ENCODE measurements at regions not wholly inside any gene's neighbourhood (a gene's known extent, or its start where the extent isn't known, plus 50 kb on each side); places are given as distances from the start of the nearest gene placed in this dataset.
"Not testable (repeated sequence)": the region's sequence is repeated elsewhere in the genome, so short reads cannot be mapped to it uniquely, and the experiment has no call there.

DNA sequence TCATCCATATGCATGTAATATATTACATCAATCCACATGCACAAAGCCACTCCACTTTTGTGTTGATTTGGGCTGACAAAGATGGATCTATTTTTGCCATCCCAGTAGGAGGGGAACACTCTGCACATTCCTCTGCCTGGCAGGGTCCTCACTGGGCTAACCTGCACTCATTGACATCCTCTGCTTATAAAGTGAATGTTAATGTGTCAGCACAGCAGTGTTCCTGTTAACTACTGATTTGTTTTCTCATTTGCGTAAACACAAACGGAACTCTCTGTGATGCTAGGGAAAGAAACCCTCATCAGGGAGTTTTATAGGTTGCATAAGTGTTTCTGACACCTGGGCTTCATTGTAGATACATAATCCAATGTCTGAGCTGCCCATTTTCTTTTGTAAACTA lies 826.0 kb downstream of the RAB28 start:
- DNase-seq: no peak

DNA sequence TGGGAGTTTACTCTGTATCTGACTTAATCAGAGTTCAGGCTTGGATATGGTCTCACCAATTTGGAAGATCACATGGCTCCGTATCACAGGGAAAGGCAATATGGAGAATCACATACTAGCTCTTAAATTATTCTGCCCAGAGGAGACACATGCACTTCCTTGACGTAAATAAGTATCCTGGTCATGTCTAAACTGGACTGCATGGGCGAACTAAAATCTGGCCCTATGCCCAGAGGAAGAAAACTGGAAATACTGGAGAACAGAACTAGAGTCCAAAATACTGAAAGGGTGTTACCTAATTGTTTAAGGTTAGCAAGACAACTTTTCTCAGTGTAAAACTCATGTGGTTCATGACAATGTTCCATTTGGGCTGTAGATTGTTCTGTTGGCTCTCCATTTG lies 832.3 kb downstream of the RAB28 start:
- no peak for DNase-seq

DNA sequence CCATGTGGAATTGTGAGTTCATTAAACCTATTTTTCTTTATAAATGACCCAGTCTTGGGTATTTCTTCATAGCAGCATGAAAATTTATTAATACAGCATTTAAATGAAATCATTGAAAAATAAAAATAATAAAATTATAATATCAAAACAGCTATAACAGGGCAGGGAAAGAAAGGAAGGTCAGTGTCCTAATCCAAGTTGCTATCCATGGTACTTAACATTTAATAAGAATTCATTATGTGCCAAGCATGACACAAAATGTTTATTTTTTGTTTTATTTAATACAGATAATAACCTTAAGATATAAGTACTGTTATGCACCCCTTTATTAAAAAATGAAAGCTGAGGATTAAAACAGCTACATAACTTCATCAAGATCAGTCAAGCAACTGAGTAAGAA lies 838.4 kb downstream of the RAB28 start:
- DNase-seq: no peak

DNA sequence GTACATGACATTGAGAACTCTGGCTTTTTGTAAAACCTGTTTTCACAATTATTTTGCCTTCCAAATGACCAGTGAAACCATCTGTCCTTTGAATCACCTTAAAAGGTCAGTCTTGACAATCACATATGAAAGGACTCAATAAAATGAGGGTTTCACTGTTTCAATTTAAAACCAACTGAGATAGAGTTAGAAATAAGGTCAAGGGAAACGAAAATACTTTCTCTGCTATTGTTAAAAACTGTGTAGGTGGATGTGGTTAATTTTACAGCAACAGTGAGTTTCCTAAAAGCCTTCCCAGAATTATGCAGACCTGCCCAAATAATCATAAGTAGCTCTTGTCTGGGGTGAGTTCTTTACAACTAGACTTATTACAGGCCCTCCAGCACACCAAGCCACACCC lies 839.9 kb downstream of the RAB28 start:
- no peak for DNase-seq

DNA sequence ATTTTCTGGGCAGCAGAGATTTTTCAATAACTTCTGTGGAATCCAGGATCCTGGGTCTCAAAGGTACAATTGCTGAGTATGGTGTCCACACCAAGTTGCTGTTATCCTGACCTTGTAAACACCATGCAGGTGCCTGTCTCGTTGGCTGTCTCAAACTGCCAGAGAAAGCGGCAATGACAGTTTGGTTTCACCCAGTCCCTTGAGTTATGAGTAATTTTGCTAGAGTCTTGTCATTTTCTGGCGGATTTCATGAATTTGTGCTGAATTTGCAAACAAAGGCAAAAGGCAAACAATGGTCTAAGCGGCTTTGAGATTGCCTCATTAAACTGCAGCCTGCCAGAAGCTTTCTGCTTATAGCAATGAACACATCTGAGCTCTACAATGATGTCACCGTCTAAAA lies 847.9 kb downstream of the RAB28 start:
- no peak for DNase-seq

DNA sequence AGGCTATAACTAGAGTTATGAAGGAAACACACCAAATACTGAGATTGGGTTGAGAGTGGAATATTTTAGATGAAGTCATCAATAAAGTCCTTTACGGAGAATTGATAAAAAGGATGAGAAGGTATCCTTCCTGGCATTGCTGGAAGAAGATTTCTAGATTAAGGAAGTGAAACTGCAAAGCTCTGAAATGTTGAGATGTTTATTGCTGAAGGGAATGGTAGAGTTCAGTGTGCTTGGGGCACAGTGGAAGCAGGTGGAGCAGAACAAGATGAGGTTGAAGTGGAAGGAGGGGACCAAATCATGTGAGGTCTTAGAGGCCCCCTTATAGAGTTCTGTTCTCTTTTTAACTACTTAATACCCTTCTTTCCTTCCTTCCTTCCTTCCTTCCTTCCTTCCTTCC lies 848.5 kb downstream of the RAB28 start:
- DNase-seq: no peak

DNA sequence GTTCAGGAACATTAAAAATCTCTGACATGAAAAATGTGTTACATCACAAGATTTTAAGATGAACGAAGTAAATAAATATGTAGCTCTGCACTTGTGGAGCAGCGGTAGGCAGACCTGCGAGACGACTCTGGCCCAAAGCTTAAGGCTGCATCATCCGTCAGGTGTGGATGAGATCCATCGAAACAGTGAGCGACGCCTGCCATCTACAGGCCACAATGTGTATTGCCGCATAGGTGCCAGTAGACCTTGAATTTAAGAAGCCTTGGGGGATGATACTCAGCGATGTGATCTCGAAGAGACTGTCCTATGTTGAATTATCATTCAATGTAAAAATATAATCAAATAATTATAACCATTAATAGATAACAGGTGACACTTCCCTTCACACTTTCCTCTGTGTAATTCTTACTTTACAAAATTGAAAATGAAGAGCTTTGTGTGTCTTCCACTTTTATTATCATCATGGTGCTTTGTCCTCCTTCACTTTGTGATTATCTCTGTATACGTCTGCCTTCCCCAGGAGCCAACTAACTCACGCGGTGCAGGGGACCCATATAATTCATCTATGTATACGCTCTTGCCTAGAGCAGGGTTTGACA lies 851.0 kb downstream of the RAB28 start:
- peak; percentile 49 to 56 for DNase-seq

DNA sequence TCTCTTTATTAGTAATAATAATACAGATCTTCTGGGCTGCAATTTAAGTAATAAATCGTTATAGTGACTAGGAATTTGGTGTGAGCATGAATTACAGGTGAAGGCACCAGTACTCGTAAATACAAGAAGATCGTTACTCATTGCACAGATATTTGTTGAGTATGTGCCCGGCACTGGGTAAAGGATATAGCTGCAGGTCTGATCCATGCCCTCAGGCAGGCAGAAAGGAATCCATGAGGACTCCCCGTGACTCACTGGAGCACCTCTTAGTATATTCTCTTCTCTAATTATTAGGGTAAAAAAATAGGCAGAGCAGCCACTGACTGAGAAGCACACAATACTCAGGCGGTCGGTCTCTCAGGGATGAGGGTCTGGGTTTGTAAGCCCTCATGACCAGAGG lies 868.3 kb downstream of the RAB28 start:
- no peak for DNase-seq

DNA sequence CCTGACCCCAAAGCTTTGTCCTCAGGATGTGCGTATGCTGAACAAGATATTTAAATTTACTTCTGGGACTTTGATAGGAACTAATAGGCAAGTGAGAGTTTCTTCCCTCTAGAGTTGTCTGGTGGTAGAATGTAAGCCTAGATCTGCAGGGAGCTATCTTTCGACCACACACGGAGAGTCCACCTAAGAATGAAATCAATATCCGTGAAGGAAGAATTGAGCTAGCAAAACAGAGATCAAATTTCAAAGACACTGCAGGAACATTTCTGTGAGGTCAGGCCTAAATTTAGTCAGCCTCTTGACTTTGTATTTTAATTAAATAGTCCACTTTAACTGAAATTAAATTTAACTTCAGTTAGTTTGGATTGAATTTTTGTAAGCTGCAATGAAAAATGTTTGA lies 871.3 kb downstream of the RAB28 start:
- no peak for DNase-seq

DNA sequence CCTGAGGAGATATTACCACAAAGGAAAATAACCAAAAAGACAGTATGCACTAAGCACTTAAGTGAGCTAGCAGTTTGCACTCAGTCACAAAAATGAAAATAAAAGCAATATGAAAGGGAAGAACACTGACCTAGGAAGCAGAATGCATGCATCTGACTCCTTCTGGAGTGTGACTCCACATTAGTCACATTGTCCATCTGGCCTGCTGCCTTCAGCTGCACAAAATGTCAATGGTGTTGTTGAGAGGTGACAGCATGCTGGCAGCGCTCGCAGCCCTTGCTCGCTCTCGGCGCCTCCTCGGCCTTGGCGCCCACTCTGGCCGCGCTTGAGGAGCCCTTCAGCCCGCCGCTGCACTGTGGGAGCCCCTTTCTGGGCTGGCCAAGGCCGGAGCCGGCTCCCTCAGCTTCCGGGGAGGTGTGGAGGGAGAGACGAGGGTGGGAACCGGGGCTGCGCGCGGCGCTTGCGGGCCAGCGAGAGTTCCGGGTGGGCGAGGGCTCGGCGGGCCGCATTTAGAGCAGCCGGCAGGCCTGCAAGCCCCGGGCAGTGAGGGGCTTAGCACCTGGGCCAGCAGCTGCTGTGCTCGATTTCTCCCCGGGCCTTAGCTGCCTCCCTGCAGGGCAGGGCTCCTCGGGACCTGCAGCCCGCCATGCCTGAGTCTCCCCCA lies 874.8 kb downstream of the RAB28 start:
- not testable (repeated sequence) for DNase-seq

DNA sequence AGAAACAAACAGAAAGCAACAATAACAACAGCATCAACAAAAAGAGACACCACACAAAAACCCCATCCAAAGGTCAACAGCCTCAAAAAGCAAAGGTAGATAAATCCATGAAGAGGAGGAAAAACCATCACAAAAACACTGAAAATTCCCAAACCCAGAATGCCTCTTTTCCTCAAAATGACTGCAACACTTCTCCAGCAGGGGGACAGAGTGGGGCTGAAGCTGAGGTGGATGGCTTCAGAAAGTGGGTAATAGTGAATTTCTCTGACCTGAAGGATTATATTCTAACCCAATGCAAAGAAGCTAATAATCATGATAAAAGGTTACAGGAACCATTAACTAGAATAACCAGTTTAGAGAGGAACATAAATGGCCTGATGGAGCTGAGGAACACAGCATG lies 888.2 kb downstream of the RAB28 start:
- DNase-seq: no peak

DNA sequence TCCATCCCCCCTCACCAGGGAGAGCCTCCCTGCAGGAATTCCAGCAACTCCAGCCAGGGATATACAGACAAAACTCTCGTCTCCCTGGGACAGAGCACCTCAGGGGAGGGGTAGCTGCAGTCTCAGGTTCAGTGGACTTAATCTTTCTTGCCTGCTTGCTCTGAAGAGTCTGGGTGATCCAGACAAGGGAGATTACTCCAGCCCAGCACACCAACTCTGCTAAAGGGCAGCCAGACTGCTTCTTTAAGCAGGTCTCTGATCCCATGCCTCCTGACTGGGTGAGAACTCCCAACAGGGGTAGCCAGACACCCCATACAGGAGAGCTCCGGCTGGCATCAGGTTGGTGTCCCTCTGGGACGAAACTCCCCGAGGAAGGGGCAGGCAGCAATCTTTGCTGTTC lies 888.7 kb downstream of the RAB28 start:
- DNase-seq: no peak

DNA sequence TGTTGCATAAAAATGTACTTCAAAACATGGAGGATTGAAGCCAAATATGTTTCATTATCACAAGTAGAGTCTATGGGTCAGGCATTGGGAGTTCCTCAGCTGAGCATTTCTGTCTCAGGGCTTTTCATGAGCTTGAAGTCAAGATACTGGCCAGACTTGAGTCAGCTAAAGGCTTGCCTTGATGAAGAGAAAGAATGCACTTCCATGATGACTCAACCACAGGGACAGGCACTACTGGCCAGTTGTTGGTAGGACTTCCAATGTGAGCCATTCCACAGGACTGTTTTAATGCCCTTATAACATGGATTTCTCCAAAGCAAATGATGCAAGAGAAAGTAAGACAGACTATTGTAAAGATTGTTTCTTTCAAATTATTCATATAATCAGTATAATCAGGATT lies 895.6 kb downstream of the RAB28 start:
- no peak for DNase-seq

DNA sequence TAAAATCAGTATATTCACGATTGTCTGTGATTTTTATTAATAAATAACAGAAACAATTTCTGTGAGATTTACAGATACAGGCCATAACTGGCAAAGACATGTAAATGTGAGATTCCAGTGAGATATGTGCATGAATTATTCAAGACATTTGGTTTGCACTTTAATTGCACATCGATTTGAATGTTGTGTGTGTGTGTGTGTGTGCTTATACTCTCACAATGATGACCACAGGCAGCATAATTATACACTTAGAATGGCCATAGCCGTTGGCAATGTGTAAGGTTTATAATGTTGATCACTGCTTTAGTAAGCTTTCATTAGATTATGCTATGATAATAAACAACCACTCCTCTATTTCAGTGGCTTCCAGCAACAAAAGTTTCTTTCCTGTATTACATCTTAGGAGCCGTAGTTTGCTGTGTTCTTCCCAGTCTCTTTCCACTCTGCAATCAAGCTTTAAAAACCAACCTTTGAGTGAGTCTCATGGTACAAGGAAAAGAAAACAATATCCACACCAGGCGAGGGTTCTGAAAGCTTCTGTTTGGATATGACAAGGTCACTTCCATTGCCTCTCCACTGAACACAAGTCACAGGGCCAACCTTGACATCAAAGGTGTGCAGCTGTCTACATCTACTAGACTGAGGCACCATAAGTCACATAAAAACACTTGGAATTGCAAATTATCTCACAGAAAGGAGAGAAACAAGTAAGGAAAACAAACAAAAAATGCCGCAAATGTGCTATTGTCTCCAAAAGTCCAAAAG lies 897.7 kb downstream of the RAB28 start:
- DNase-seq: no peak

DNA sequence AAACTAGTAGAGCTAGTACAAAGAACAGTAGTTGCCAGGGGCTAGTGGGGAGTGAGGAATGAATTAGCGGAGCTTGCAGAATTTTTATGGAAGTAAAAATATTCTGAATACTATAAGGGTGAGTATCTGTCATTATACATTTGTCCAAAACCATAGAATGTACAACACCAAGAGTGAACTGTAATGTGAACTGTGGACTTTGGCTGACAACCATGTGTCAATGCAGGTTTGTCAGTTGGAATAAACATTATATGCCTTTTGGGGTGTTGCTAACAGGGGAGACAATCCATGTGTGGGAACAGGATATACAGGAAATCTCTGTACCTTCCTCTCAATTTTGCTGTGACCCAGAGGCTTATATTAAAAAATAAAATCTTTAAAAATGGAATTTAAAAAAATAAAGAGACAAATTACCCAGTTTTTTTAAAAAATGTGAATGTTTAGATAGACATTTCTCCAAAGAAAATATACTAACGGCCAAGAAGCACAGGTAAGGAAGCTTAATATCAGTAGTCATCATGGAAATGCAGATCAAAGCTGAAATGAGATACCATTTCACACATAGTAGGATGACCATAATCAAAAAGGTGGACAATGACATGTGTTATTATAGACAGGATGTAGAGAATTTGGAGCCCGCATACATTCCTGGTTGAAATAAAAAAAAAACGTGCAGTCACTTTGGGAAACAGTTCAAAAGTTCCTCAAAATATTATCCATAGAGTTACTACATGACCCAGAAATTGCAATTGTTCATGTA lies 899.8 kb downstream of the RAB28 start:
- no peak for DNase-seq

DNA sequence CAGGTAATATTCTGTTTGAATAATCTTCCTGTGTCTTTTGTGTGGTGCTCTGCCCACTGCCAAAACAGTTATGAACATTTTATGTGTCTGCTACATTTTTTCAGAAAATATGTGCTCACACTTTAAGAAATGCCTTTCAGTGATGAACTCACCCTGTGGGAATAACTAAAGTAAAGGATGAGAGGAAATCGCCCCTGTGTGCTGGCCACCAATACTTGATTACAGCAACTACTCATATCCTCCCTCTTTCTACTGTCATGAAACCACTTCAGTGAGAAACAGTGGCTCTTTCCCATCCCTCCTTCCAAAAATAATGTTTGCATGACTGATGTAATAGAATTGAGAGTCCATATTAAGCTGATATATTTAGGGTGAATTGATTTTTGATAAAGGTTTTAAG lies 900.9 kb downstream of the RAB28 start:
- DNase-seq: no peak

DNA sequence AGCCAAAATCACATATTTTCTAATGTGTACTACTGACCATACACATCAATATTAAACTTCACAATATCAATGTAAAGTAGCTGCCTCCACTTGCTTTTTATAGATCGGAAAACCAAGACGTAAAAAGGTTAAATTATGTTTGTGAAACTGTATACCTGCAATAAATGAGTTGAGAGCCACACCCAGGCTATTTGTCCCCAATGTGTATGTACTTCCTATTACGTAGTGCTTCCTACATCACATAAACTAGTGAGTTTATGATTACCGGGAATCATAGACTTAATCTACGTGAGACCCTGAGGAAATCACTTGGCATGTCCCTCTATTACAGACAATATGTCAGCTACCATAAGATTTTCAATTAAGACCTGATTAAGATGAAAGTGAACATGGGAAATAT lies 903.4 kb downstream of the RAB28 start:
- DNase-seq: no peak

DNA sequence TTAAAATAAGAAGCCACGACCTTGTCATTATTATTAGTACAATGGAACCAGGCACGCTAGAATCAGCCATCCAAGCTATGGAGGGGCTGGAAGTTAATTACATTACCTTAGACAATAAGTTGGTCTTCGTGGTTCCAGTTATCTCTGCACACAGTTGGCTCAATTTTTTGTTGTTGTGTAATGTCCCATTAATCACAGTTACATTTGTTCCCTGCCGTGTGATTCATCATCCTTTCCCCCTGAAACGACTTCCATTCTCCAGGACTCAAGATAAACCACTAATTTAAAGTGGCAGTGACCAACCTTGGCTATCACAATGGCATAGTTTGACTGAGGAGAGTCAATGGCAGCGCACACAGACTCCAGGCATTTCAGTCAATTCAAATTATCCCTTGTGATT lies 905.0 kb downstream of the RAB28 start:
- no peak for DNase-seq

DNA sequence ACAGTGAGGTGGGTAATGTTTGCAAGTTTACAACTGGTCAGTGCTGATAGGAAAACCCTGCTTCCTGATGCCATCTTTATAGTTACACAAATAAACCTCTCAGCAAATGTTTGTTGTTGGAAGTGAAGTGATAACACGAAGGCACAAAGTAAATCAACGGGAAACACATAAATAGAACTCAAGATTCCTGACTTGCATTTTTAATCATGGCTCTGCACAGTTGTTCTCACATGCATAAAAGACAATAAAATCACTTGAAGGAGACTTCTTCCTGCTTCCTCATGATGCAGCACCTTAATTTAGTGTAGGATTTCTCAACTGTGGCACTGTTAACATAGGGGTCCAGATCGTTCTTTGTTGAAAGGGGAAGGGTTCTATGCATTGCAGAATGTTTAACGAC lies 907.7 kb downstream of the RAB28 start:
- no peak for DNase-seq

DNA sequence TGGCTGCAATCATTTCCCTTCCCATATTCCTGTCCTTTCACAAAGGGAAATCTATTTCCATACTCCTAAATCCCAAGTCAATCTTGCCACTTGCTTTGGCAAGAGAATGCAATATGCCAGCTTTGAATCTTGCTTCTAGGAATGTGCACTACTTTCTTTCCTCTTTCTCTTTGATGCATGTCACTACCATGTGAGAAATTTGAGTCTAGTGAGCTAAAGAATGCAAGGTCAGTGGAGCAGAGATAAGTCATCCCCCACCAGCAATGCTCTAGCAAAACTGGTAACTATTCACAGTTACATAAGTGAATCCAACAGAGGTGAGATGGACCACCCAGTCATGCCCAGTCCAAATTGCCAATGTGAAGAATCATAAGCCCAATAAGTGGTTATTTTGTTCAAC lies 910.4 kb downstream of the RAB28 start:
- no peak for DNase-seq

DNA sequence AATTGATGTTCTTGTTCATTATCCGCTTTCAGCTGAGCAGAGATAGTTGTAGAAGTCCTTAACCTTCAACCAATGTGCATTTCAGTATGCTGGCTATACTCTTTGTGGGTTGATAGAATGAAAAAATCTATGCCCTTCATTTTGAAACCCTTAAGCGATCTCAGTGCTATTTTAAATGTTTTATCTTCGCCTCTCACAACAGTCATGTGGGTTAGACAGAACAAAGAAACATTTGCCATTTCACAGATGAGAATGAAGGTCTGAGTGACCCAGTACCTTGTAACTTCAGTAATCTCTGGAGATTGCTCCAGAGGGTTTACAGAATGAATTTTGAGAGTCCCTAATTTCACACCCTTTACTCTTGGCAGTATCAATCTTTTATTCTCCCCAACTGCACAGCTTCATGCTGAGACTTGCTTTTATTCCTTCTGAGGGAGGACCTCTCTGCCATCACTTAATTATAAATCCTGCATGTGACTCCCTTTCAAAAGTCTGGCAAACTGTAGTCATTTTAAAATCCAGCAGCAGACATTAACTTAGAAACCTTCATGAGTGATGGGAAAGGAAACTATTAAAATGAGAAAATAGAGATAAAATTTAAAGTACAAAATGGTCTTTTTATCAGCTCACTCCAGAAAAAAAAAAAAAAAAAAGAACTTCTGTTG lies 921.5 kb downstream of the RAB28 start:
- DNase-seq: peak in 1 of 2 experiments; percentile 7

DNA sequence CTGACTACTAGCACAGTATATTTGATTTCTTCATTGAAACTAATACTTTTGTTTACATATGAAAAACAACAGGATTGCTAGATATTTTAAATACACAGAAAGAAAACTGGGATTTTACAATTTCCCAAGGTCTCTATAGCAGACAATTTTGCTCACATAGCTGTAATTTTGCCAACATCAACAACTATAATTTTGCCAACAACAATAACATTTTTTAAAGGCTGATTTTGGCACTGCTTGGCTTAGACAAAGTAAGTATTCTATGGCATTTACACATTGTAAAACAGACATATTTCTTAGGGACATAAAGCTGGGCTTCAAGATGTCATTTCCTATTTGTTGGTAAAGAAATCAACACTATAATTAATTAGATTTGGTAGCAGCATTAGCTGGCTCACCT lies 922.1 kb downstream of the RAB28 start:
- no peak for DNase-seq

DNA sequence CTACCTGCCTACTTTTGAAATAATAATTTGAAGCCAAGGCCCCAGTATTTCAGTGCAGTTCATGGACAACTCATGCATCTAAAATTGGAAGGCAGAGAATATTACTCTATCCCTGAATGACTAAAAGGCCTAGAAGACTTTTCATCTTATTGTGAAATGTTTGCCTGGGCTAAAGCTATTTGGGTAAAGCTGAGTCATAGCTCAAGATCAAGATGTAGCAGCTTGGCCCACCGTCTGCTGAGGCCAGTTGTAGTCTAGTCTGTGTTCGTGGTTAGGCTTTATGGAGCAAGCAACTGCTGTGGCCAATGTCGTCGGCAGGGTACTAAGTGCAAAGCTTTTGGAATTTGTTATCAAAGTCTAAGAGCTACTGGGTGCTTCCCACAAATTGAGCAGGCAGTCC lies 929.1 kb downstream of the RAB28 start:
- DNase-seq: no peak
